ENCODE measurements at regions not wholly inside any gene's neighbourhood (a gene's known extent, or its start where the extent isn't known, plus 50 kb on each side); places are given as distances from the start of the nearest gene placed in this dataset.
A peak's percentile ranks its signal among the peaks of the same experiment; 100 is the strongest.

DNA sequence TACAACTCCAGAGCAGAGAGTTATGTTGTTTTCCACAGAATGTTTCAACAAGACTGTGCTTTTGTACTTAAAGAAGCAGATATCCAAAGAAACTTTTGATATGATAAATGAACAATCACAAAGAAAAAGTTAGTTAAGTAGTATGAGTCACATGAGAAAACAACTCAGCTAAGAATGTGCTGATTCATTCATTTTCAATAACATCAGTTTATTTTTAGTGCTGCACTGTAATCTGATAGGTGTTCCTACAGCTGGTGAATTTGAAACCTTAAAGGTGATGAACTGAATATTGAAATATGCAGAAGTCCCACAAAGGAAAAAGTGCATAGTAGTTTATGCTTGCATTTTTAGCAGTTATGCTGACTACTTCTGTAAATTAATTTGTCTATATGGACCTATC, 180.3 kb upstream of the TENM3 start:
- TF ChIP-seq, protein P1, sequence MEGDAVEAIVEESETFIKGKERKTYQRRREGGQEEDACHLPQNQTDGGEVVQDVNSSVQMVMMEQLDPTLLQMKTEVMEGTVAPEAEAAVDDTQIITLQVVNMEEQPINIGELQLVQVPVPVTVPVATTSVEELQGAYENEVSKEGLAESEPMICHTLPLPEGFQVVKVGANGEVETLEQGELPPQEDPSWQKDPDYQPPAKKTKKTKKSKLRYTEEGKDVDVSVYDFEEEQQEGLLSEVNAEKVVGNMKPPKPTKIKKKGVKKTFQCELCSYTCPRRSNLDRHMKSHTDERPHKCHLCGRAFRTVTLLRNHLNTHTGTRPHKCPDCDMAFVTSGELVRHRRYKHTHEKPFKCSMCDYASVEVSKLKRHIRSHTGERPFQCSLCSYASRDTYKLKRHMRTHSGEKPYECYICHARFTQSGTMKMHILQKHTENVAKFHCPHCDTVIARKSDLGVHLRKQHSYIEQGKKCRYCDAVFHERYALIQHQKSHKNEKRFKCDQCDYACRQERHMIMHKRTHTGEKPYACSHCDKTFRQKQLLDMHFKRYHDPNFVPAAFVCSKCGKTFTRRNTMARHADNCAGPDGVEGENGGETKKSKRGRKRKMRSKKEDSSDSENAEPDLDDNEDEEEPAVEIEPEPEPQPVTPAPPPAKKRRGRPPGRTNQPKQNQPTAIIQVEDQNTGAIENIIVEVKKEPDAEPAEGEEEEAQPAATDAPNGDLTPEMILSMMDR (IDR thresholded peaks at IDR 0.05; ENCODE audit: low read depth, low read length) = no peak
- peak; percentile 10 for DNase-seq (ENCODE audit: extremely low read depth, low read depth)

GRCh38 chr4:182063651-182064050, 179.6 kb upstream of the TENM3 start:
- DNase-seq (ENCODE audit: extremely low read depth, low read depth) = no peak
- TF ChIP-seq, protein P1 (IDR thresholded peaks at IDR 0.05; ENCODE audit: low read depth, low read length) = no peak

DNA sequence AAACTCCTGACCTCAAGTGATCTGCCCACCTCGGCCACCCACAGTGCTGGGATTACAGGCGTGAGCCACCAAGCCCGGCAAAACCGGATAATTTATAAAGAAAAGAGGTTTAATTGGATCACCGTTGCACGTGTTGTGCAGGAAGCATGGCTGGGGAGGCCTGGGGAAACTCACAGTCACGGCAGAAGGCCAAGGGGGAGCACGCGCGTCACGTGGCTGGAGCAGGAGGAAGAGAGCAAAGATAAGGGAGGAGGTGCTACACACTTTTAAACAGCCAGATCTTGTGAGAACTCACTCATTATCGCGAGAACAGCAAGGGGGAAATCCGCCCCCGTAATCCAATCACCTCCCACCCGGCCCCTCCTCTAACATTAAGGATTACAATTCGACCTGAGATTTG, 177.9 kb upstream of the TENM3 start:
- TF ChIP-seq, protein P1 (IDR thresholded peaks at IDR 0.05; ENCODE audit: low read depth, low read length) = no peak

DNA sequence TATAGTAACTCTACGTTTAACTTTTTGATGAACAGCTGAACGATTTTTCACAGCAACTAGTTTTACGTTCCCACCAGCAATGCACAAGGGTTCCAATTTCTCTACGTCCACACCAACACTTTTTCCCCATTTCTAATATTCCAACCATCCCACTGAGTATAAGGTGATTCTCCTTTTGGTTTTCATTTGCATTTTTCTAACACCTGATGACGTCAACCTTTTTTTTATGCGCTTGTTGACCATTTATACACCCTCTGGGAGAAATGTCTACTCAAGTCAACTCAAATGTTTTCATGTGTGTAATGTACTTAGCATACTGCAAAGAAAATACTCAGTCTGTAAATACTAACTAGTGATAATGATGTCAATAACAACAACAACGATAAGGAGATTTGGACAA, 177.2 kb upstream of the TENM3 start:
- no peak for DNase-seq (ENCODE audit: extremely low read depth, low read depth)
- TF ChIP-seq, protein P1 (IDR thresholded peaks at IDR 0.05; ENCODE audit: low read depth, low read length) = no peak

More for the DNA sequence above, 177.9 kb upstream of the TENM3 start:
- DNase-seq (ENCODE audit: extremely low read depth, low read depth) = no peak

- TF ChIP-seq, protein P1 (IDR thresholded peaks at IDR 0.05; ENCODE audit: low read depth, low read length) = no peak
- no peak for DNase-seq (ENCODE audit: extremely low read depth, low read depth)
These were observed 175.4 kb upstream of the TENM3 start for GRCh38 chr4:182067828-182068227.

DNA sequence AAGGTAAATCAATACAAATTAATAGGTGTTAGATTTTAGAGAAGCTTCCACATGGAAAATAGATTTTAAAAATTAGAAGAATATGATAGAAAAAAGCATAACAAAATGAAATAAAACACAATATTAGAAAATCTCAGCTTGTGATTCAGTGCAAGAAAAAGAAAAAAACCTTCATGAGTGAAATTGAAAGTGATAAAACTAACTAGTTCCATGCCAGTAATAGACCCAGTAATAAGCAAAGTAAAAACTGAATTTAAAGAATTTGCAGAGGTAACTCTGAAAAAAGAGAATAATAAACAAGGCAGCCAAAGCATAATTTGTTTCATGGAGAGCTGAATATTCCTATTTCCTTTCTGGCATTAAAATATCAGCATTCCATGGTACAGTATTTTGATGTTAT, 174.3 kb upstream of the TENM3 start:
- DNase-seq (ENCODE audit: extremely low read depth, low read depth) = no peak
- TF ChIP-seq, protein P1 (IDR thresholded peaks at IDR 0.05; ENCODE audit: low read depth, low read length) = no peak

DNA sequence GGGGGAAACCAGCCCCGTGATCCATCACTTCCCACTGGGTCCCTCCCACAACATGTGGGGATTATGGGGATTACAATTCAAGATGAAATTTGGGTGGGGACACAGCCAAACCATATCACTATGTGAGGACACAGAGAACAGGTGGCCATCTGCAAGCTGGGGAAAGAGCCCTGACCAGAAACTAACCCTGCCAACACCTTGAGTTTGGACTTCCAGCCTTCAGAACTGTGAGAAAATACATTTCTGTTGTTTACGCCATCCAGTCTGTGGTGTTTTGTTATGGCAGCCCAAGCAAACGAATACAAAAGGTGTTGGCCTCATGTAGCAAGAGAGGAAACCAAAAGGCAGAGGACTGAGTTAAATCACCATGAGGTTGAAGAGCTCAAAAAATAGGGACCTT, 169.9 kb upstream of the TENM3 start:
- DNase-seq (ENCODE audit: extremely low read depth, low read depth) = no peak
- TF ChIP-seq, protein P1 (IDR thresholded peaks at IDR 0.05; ENCODE audit: low read depth, low read length) = no peak
